ENCODE measurements at regions not wholly inside any gene's neighbourhood (a gene's known extent, or its start where the extent isn't known, plus 50 kb on each side); places are given as distances from the start of the nearest gene placed in this dataset.
"Not testable (repeated sequence)": the region's sequence is repeated elsewhere in the genome, so short reads cannot be mapped to it uniquely, and the experiment has no call there.

DNA sequence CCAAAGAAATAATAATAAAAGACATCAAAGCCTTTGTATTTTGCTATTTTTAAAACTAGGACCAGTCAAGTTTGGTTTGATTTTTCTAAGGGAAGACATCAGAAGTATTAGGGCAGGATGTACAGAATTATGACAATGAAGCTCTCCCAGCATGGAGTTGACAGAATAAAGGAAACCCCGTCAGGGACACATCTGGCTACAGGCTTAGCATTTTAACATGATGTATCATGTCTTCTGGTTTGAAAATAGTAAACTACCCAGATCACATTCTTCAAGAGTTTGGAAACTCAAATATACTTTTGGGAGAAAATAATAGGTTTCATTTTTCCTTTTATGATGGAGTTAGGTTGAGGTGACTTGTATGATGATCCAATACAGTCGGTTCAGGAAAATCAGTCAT lies 552.0 kb upstream of the CDH2 start (continued):
- TF ChIP-seq, protein P1, sequence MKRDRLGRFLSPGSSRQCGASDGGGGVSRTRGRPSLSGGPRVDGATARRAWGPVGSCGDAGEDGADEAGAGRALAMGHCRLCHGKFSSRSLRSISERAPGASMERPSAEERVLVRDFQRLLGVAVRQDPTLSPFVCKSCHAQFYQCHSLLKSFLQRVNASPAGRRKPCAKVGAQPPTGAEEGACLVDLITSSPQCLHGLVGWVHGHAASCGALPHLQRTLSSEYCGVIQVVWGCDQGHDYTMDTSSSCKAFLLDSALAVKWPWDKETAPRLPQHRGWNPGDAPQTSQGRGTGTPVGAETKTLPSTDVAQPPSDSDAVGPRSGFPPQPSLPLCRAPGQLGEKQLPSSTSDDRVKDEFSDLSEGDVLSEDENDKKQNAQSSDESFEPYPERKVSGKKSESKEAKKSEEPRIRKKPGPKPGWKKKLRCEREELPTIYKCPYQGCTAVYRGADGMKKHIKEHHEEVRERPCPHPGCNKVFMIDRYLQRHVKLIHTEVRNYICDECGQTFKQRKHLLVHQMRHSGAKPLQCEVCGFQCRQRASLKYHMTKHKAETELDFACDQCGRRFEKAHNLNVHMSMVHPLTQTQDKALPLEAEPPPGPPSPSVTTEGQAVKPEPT (CRISPR knock-in tag; IDR thresholded peaks at IDR 0.05; ENCODE audit: low read depth): no peak
- TF ChIP-seq, protein P2, sequence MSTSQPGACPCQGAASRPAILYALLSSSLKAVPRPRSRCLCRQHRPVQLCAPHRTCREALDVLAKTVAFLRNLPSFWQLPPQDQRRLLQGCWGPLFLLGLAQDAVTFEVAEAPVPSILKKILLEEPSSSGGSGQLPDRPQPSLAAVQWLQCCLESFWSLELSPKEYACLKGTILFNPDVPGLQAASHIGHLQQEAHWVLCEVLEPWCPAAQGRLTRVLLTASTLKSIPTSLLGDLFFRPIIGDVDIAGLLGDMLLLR (CRISPR knock-in tag; IDR thresholded peaks at IDR 0.05): no peak
- no peak for TF ChIP-seq ZNF430 (CRISPR knock-in tag; IDR thresholded peaks at IDR 0.05)
- TF ChIP-seq, protein P3, sequence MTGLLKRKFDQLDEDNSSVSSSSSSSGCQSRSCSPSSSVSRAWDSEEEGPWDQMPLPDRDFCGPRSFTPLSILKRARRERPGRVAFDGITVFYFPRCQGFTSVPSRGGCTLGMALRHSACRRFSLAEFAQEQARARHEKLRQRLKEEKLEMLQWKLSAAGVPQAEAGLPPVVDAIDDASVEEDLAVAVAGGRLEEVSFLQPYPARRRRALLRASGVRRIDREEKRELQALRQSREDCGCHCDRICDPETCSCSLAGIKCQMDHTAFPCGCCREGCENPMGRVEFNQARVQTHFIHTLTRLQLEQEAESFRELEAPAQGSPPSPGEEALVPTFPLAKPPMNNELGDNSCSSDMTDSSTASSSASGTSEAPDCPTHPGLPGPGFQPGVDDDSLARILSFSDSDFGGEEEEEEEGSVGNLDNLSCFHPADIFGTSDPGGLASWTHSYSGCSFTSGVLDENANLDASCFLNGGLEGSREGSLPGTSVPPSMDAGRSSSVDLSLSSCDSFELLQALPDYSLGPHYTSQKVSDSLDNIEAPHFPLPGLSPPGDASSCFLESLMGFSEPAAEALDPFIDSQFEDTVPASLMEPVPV (CRISPR knock-in tag; IDR thresholded peaks at IDR 0.05): no peak
- TF ChIP-seq, protein P4, sequence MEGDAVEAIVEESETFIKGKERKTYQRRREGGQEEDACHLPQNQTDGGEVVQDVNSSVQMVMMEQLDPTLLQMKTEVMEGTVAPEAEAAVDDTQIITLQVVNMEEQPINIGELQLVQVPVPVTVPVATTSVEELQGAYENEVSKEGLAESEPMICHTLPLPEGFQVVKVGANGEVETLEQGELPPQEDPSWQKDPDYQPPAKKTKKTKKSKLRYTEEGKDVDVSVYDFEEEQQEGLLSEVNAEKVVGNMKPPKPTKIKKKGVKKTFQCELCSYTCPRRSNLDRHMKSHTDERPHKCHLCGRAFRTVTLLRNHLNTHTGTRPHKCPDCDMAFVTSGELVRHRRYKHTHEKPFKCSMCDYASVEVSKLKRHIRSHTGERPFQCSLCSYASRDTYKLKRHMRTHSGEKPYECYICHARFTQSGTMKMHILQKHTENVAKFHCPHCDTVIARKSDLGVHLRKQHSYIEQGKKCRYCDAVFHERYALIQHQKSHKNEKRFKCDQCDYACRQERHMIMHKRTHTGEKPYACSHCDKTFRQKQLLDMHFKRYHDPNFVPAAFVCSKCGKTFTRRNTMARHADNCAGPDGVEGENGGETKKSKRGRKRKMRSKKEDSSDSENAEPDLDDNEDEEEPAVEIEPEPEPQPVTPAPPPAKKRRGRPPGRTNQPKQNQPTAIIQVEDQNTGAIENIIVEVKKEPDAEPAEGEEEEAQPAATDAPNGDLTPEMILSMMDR (CRISPR knock-in tag; IDR thresholded peaks at IDR 0.05): no peak
- TF ChIP-seq, protein P5, sequence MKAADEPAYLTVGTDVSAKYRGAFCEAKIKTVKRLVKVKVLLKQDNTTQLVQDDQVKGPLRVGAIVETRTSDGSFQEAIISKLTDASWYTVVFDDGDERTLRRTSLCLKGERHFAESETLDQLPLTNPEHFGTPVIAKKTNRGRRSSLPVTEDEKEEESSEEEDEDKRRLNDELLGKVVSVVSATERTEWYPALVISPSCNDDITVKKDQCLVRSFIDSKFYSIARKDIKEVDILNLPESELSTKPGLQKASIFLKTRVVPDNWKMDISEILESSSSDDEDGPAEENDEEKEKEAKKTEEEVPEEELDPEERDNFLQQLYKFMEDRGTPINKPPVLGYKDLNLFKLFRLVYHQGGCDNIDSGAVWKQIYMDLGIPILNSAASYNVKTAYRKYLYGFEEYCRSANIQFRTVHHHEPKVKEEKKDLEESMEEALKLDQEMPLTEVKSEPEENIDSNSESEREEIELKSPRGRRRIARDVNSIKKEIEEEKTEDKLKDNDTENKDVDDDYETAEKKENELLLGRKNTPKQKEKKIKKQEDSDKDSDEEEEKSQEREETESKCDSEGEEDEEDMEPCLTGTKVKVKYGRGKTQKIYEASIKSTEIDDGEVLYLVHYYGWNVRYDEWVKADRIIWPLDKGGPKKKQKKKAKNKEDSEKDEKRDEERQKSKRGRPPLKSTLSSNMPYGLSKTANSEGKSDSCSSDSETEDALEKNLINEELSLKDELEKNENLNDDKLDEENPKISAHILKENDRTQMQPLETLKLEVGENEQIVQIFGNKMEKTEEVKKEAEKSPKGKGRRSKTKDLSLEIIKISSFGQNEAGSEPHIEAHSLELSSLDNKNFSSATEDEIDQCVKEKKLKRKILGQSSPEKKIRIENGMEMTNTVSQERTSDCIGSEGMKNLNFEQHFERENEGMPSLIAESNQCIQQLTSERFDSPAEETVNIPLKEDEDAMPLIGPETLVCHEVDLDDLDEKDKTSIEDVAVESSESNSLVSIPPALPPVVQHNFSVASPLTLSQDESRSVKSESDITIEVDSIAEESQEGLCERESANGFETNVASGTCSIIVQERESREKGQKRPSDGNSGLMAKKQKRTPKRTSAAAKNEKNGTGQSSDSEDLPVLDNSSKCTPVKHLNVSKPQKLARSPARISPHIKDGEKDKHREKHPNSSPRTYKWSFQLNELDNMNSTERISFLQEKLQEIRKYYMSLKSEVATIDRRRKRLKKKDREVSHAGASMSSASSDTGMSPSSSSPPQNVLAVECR (CRISPR knock-in tag; IDR thresholded peaks at IDR 0.05; ENCODE audit: borderline replicate concordance): no peak
- TF ChIP-seq, protein P6, sequence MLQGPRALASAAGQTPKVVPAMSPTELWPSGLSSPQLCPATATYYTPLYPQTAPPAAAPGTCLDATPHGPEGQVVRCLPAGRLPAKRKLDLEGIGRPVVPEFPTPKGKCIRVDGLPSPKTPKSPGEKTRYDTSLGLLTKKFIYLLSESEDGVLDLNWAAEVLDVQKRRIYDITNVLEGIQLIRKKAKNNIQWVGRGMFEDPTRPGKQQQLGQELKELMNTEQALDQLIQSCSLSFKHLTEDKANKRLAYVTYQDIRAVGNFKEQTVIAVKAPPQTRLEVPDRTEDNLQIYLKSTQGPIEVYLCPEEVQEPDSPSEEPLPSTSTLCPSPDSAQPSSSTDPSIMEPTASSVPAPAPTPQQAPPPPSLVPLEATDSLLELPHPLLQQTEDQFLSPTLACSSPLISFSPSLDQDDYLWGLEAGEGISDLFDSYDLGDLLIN (CRISPR knock-in tag; IDR thresholded peaks at IDR 0.05; ENCODE audit: borderline replicate concordance): no peak
- TF ChIP-seq, protein P7, sequence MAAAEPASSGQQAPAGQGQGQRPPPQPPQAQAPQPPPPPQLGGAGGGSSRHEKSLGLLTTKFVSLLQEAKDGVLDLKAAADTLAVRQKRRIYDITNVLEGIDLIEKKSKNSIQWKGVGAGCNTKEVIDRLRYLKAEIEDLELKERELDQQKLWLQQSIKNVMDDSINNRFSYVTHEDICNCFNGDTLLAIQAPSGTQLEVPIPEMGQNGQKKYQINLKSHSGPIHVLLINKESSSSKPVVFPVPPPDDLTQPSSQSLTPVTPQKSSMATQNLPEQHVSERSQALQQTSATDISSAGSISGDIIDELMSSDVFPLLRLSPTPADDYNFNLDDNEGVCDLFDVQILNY (CRISPR knock-in tag; conservative IDR thresholded peaks at IDR 0.05): no peak

DNA sequence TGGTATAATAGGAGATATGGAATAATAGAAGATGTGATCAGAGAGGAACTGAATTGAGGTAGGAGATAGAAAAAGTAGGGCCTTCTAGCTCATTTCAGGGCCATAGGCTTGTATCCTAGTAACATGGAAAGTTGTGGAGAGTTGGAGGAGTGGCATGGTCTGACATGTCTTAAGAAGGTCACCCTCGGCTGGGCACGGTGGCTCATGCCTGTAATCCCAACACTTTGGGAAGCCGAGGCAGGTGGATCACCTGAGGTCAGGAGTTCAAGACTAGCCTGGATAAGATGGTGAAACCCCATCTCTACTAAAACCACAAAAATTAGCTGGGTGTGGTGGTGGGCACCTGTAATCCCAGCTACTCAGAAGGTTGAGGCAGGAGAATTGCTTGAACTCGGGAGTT lies 550.3 kb upstream of the CDH2 start:
- H3K4me3 ChIP-seq (replicated peaks in 1 of 3; ENCODE audit: insufficient read depth in 1 of 3, low read depth in 2 of 3, low read length in 3 of 3); POLR2A ChIA-PET; H3K36me3 ChIP-seq (replicated peaks in 1 of 2; ENCODE audit: control insufficient read depth in 1 of 2, insufficient read depth in 2 of 2, low read length in 2 of 2); H3K4me2 ChIP-seq (ENCODE audit: low read depth, low read length); in situ Hi-C loops (cut with HindIII; ENCODE audit: extremely low pct_ligation_motif_present, low pct_unique_long_range_greater_than_20kb); BruUV-seq (replicated peaks); intact Hi-C loops (cut with micrococcal nuclease; ENCODE audit: unreplicated experiment); H2AFZ ChIP-seq (ENCODE audit: low read length); H3K79me2 ChIP-seq (ENCODE audit: insufficient read depth, low read length); H4K20me1 ChIP-seq (ENCODE audit: insufficient read depth, low read length); FAIRE-seq; H3K4me1 ChIP-seq (ENCODE audit: insufficient read depth, low read length); CTCF ChIA-PET (ENCODE audit: low intra/inter-chr PET ratio, low total read pairs); H3K27me3 ChIP-seq (ENCODE audit: control insufficient read depth in 1 of 2, insufficient read depth in 2 of 2, low read length in 2 of 2); ATAC-seq; H3K9me3 ChIP-seq (ENCODE audit: low read length); DNase-seq (ENCODE audit: low spot score); H3K27ac ChIP-seq (ENCODE audit: extremely low read length, insufficient read depth, low read length); H3K9ac ChIP-seq (ENCODE audit: insufficient read depth, low read depth, low read length): not testable (repeated sequence)
- 0% methylated on average over 3 of the region's 4 CpGs for whole genome bisulfite sequencing (ENCODE audit: low lambda C conversion rate)
